Osteoblast (primary cell): ENCODE measurements at regions not wholly inside any gene's neighbourhood (a gene's known extent, or its start where the extent isn't known, plus 50 kb on each side); places are given as distances from the start of the nearest gene placed in this dataset.

ENCODE experiments used
- DNase-seq: peaks from one replicate; pipeline ENCODE4 v3.0.0; 2011; ENCODE audit warnings: low spot score, mixed read lengths; ENCODE audit not compliant: insufficient read length; ENCODE audit errors: missing footprints
- H2AFZ ChIP-seq: 2 replicates; pipeline ENCODE4 v1.6.0; 2011; ENCODE audit warnings: mild to moderate bottlenecking, low read length
- H3K27ac ChIP-seq: 2 replicates; pipeline ENCODE4 v1.5.1; 2011; ENCODE audit warnings: mild to moderate bottlenecking, low read depth, low read length, moderate library complexity
- H3K27me3 ChIP-seq: 2 replicates; pipeline ENCODE4 v1.6.0; 2012; ENCODE audit warnings: mild to moderate bottlenecking, control low read depth, inconsistent platforms, low read length, moderate library complexity; ENCODE audit not compliant: insufficient read depth
- H3K36me3 ChIP-seq: 2 replicates; pipeline ENCODE4 v1.5.1; 2011; ENCODE audit warnings: mild to moderate bottlenecking, low read length, control low read depth, moderate library complexity; ENCODE audit not compliant: insufficient read depth
- H3K4me1 ChIP-seq: 2 replicates; pipeline ENCODE4 v1.5.1; 2011; ENCODE audit warnings: mild to moderate bottlenecking, low read length, control low read depth, moderate library complexity; ENCODE audit not compliant: insufficient read depth
- H3K4me2 ChIP-seq: 2 replicates; pipeline ENCODE4 v1.6.0; 2011; ENCODE audit warnings: mild to moderate bottlenecking, low read length; ENCODE audit not compliant: insufficient read depth
- H3K4me3 ChIP-seq: fragments of 200-600 bp; sonication (generic); 3 replicates; pipeline ENCODE4 v1.5.1; 2012; ENCODE audit warnings: mild to moderate bottlenecking, low read length, inconsistent platforms; ENCODE audit not compliant: insufficient read depth
- H3K79me2 ChIP-seq: 2 replicates; pipeline ENCODE4 v1.6.0; 2012; ENCODE audit warnings: mild to moderate bottlenecking, low read length, control low read depth, inconsistent platforms; ENCODE audit not compliant: insufficient read depth
- H3K9me3 ChIP-seq: 2 replicates; pipeline ENCODE4 v1.5.1; 2011; ENCODE audit warnings: low read depth, low read length, control low read depth
- H4K20me1 ChIP-seq: 2 replicates; pipeline ENCODE4 v1.6.0; 2012; ENCODE audit warnings: mild to moderate bottlenecking, low read length, control low read depth; ENCODE audit not compliant: insufficient read depth
- CTCF ChIP-seq: IDR thresholded peaks from 2 replicates; pipeline ENCODE4 v1.5.1; 2011; ENCODE audit warnings: mild to moderate bottlenecking, low read depth, low read length, moderate library complexity; ENCODE audit errors: extremely low read depth

- H3K9me3 ChIP-seq, result no peaks in the 10 kb centered on the region
- H3K27ac ChIP-seq, result no peak overlapping the region
- H3K4me3 ChIP-seq, result no peak overlapping the region
- H3K36me3 ChIP-seq, result no peaks in the 10 kb centered on the region
- no peak overlapping the region for H2AFZ ChIP-seq
- no peak overlapping the region for H3K4me2 ChIP-seq
- H3K27me3 ChIP-seq, result no peaks in the 10 kb centered on the region
- H3K79me2 ChIP-seq, result no peaks in the 10 kb centered on the region
- no peak for TF ChIP-seq CTCF
- DNase-seq, result no peak
- no peaks in the 10 kb centered on the region for H3K4me1 ChIP-seq
- no peaks in the 10 kb centered on the region for H4K20me1 ChIP-seq
Observed at GRCh38 chr5:8580298-8580697, 711.4 kb downstream of the MTRR start.

- Histone ChIP-seq H3K4me3 (no peak overlapping the region), H3K9me3 (no peaks in the 10 kb centered on the region), H3K36me3 (no peaks in the 10 kb centered on the region), H3K79me2 (no peaks in the 10 kb centered on the region), H2AFZ (no peak overlapping the region), H3K27ac (no peak overlapping the region), H3K27me3 (no peaks in the 10 kb centered on the region), H3K4me1 (no peaks in the 10 kb centered on the region), H4K20me1 (no peaks in the 10 kb centered on the region), H3K4me2 (no peak overlapping the region)
- TF ChIP-seq CTCF, result no peak
- DNase-seq, result no peak
Observed at GRCh38 chr5:8581047-8581446, 712.1 kb downstream of the MTRR start.

- Histone ChIP-seq H4K20me1 (no peaks in the 10 kb centered on the region), H3K4me1 (no peaks in the 10 kb centered on the region), H2AFZ (no peak overlapping the region), H3K27me3 (no peaks in the 10 kb centered on the region), H3K9me3 (no peaks in the 10 kb centered on the region), H3K27ac (no peak overlapping the region), H3K79me2 (no peaks in the 10 kb centered on the region), H3K4me2 (no peak overlapping the region), H3K4me3 (no peak overlapping the region), H3K36me3 (no peaks in the 10 kb centered on the region)
- DNase-seq, result peak; percentile 11
- TF ChIP-seq CTCF, result peak; percentile 21
Observed at GRCh38 chr5:8585230-8586018, 716.5 kb downstream of the MTRR start.

GRCh38 chr5:8590959-8591358 is 722.0 kb downstream of the MTRR start:
- no peak overlapping the region for H3K27ac ChIP-seq
- no peaks in the 10 kb centered on the region for H3K27me3 ChIP-seq
- H3K79me2 ChIP-seq, result no peaks in the 10 kb centered on the region
- no peaks in the 10 kb centered on the region for H3K36me3 ChIP-seq
- no peak overlapping the region for H2AFZ ChIP-seq
- H3K4me2 ChIP-seq, result no peak overlapping the region
- no peaks in the 10 kb centered on the region for H4K20me1 ChIP-seq
- no peaks in the 10 kb centered on the region for H3K9me3 ChIP-seq
- TF ChIP-seq CTCF, result no peak
- DNase-seq, result no peak
- no peak overlapping the region for H3K4me3 ChIP-seq
- no peaks in the 10 kb centered on the region for H3K4me1 ChIP-seq
